ENCODE measurements at regions not wholly inside any gene's neighbourhood (a gene's known extent, or its start where the extent isn't known, plus 50 kb on each side); places are given as distances from the start of the nearest gene placed in this dataset.
A peak's percentile ranks its signal among the peaks of the same experiment; 100 is the strongest.

DNA sequence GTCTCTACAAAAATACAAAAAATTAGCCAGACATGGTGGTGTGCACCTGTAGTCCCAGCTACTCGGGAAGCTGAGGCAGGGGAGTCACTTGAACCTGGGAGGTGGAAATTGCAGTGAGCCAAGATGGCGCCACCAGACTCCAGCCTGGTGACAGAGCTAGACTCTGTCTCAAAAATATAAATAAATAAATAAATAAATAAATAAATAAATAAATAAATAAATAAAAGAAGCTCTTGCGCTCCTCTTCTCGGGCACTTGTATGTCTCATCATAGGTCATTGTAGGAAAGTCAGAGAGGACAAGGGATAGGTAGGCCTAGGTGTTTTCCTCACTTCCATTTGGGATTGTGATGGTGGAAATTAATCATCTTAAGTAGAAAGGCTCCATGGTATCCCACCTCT lies 252.8 kb downstream of the PIK3R1 start:
- DNase-seq (ENCODE audit: low read depth) (no peak), FAIRE-seq (no peak)
- Histone ChIP-seq H3K27me3 (ENCODE audit: control insufficient read depth, insufficient read depth, low read length) (no peaks in the 10 kb centered on the region), H3K4me3 (ENCODE audit: low read depth, low read length) (no peak overlapping the region), H3K36me3 (ENCODE audit: control insufficient read depth, insufficient read depth, low read length) (no peaks in the 10 kb centered on the region)
- TF ChIP-seq, protein P1, sequence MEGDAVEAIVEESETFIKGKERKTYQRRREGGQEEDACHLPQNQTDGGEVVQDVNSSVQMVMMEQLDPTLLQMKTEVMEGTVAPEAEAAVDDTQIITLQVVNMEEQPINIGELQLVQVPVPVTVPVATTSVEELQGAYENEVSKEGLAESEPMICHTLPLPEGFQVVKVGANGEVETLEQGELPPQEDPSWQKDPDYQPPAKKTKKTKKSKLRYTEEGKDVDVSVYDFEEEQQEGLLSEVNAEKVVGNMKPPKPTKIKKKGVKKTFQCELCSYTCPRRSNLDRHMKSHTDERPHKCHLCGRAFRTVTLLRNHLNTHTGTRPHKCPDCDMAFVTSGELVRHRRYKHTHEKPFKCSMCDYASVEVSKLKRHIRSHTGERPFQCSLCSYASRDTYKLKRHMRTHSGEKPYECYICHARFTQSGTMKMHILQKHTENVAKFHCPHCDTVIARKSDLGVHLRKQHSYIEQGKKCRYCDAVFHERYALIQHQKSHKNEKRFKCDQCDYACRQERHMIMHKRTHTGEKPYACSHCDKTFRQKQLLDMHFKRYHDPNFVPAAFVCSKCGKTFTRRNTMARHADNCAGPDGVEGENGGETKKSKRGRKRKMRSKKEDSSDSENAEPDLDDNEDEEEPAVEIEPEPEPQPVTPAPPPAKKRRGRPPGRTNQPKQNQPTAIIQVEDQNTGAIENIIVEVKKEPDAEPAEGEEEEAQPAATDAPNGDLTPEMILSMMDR (IDR thresholded peaks at IDR 0.05; ENCODE audit: insufficient read depth, low read length, severe bottlenecking), result no peak

DNA sequence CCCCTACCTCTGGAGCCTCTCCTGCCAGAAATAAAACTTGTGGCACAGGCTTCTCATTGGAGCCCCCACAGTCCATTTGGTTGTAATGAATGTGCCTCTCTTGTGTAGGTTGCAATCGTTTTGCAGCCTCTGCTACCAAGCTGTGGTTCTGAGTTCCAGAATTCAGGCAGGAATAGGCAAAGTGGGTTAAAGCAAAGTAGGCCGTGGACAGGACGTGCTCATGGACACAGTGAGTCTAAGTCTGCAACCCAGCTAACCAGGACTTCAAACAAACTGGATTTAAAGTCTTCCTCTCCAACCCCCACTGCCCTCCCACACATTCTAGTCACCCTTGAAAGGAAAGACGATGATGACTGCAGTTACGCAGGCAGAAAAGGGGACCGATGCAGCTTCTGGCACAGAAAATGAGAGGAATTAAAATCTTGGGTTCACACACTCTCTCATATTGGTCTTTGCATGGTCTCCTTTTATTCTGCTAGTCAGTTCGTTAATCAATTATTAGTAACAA lies 260.0 kb downstream of the PIK3R1 start:
- DNase-seq (ENCODE audit: low read depth) (no peak), FAIRE-seq (peak; percentile 7)
- Histone ChIP-seq H3K4me3 (ENCODE audit: low read depth, low read length) (no peak overlapping the region), H3K36me3 (ENCODE audit: control insufficient read depth, insufficient read depth, low read length) (no peaks in the 10 kb centered on the region), H3K27me3 (ENCODE audit: control insufficient read depth, insufficient read depth, low read length) (no peaks in the 10 kb centered on the region)
- TF ChIP-seq, protein P1 (IDR thresholded peaks at IDR 0.05; ENCODE audit: insufficient read depth, low read length, severe bottlenecking), result no peak

DNA sequence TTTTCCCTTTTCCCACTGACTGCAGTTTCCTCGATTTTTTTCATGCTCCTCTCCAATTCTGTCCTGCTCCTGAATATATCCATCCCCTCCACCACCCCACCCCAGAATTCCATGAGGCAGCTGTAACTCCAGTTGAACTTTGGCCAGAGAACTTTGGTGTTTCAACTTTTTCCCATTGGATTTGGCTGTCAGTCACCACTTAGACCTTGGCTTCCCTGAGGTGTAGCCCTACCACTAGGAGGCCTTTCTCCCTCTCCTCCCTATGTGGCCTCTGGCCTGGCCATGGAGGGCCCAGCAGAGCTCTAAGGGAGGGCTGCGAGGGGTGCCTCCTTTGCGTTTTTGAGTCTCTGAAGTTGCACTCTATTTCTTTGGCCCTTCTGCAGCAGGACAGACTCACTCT lies 261.3 kb downstream of the PIK3R1 start:
- H3K36me3 ChIP-seq (ENCODE audit: control insufficient read depth, insufficient read depth, low read length), result no peaks in the 10 kb centered on the region
- H3K4me3 ChIP-seq (ENCODE audit: low read depth, low read length), result no peak overlapping the region
- FAIRE-seq (no peak), DNase-seq (ENCODE audit: low read depth) (no peak)
- TF ChIP-seq, protein P1 (IDR thresholded peaks at IDR 0.05; ENCODE audit: insufficient read depth, low read length, severe bottlenecking), result no peak
- H3K27me3 ChIP-seq (ENCODE audit: control insufficient read depth, insufficient read depth, low read length), result peaks cover 2% of the 10 kb centered on the region

DNA sequence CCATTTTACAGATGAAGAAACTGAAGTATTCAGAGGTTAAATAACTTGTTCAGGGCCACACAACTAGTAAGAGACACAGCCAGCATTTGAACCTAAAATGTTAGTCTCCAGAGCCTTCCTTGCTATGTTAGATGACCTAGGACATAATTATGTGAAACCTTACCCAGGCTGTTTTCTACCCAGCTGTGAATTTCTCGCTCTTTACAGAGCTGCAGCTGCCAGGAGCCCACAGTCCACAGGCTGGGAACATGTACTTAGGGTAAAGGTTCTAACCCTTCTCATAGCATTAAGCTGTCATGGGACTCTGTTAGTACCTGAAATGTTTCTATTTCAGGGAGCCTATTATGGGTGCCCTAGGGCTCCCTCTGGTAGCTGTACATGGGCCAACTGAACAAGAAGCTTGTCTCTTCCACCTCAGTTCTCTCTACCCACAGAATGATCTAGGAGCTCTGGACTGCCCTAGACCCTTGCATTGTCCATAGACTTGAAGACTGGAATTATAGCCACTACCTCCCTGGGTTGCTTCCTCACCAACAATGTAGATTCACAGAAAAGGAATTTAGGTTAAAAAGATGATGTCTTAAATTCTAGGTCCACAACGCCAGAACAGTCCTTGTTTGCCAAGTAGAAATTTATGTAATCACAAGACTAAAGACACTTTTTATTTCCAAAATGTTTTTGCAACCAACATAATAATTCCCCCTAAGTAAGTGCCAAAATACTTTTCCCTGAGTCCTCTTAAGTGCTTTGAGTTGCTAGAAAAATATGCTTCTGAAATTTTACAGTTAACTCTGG lies 262.9 kb downstream of the PIK3R1 start:
- DNase-seq (ENCODE audit: low read depth) (no peak), FAIRE-seq (no peak)
- H3K27me3 ChIP-seq (ENCODE audit: control insufficient read depth, insufficient read depth, low read length), result peaks cover 2% of the 10 kb centered on the region
- no peak overlapping the region for H3K4me3 ChIP-seq (ENCODE audit: low read depth, low read length)
- no peaks in the 10 kb centered on the region for H3K36me3 ChIP-seq (ENCODE audit: control insufficient read depth, insufficient read depth, low read length)
- TF ChIP-seq, protein P1 (IDR thresholded peaks at IDR 0.05; ENCODE audit: insufficient read depth, low read length, severe bottlenecking), result no peak

DNA sequence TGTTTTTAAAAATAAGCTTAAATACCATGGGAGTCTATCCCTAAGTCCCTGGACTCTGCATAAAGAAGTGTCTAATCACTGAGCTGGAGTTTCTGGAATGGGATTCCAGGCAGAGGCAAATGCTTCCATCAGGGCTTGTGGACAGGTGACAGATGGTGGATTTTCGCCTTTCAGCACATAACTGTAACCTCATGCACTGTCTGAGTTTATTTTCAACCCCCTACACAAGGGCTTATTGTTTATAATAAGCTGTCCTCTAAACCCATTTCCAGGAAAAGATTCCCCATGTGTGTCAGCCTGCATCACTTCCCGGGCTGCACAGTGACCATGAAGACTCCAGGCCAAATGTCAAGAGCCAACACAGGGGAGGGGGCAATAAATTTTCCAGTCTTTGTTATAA lies 264.0 kb downstream of the PIK3R1 start:
- TF ChIP-seq, protein P1 (IDR thresholded peaks at IDR 0.05; ENCODE audit: insufficient read depth, low read length, severe bottlenecking), result no peak
- Histone ChIP-seq H3K36me3 (ENCODE audit: control insufficient read depth, insufficient read depth, low read length) (no peaks in the 10 kb centered on the region), H3K4me3 (ENCODE audit: low read depth, low read length) (no peak overlapping the region), H3K27me3 (ENCODE audit: control insufficient read depth, insufficient read depth, low read length) (peaks cover 2% of the 10 kb centered on the region)
- no peak for FAIRE-seq
- no peak for DNase-seq (ENCODE audit: low read depth)

Measured in bronchial epithelial cell (primary cell).